ENCODE measurements at regions not wholly inside any gene's neighbourhood (a gene's known extent, or its start where the extent isn't known, plus 50 kb on each side); places are given as distances from the start of the nearest gene placed in this dataset.
"Not testable (repeated sequence)": the region's sequence is repeated elsewhere in the genome, so short reads cannot be mapped to it uniquely, and the experiment has no call there.

DNA sequence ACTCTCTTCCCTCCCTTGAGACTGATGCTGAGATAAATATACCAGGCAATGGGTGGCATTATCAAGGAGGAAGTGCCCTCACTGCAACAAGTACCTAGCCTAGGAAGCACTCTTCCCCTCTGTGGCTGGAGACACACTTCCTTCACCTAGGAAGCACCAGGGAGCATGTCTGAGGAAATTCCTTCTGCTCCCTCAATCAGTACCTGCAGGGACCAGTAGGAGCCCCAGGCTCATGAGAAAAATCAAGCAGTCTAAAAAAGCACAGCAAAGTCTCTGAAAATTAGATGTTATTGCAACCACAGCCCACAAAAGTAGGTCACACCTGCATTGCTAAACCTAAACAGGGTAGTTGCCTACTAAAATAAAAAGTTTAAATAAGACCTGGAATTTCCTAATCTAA lies 78.2 kb upstream of the TRPM1 start:
- no peak for DNase-seq

- DNase-seq: no peak
Measured at GRCh38 chr15:31193291-31193690, 91.8 kb upstream of the TRPM1 start.

DNA sequence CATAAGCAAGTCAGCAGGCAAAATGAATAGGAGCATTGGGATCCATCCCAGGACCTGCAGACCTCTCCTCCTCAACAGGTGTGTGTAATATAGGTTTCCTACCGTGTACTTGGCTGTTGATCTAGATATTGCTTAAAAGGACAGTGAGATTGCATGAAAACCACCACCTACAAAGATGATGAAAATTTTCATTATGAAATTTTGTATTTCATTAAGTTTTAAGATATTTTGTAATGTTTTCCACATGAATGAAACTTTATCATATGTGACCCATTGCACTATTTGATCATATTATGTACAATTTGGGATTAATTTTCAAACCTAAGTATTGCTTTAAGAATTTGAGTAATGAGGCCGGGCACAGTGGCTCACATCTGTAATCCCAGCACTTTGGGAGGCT lies 94.3 kb upstream of the TRPM1 start:
- DNase-seq: no peak

GRCh38 chr15:31197497-31198414 lies 96.2 kb upstream of the TRPM1 start:
- no peak for DNase-seq

- DNase-seq: no peak
Measured at GRCh38 chr15:31200735-31201151, 99.2 kb upstream of the TRPM1 start.

DNA sequence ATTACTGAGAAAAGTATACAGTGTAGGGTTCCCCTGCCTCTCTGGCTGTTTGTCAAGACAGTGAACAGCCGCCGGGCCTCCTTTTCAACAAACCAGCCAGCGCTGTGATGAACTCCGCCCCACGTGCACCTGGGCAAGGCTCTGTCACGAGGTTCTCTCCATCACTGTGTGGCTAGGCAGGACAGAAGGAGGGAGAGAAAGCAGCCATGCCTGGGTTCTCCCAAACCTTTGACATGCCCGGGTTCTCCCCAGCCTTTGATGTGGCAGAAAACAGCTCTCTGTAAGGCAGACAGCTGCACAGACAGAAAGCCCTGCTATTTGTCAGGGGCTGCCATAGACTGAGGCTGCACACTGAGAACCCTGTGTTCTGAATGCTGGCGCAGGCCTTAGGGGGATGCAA lies 101.4 kb upstream of the TRPM1 start:
- DNase-seq: no peak

DNA sequence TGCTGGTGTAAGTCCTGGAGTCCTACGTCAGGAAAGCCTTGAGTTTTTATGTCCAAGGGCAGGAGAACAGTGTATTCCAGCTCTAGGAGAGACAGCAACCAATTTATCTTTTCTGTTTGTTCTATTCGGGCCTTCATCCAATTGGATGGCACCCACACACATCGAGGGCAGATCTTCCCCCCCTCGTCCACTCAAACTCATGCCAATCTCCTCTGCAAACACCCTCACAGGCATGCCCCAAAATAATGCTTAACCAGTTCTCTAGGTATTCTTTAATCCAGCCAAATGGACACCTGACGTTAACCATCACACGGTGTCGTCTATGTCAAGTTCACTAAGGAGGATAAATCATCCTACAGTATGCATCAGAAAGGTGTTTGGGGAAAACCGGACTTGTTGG lies 102.5 kb upstream of the TRPM1 start:
- no peak for DNase-seq

DNA sequence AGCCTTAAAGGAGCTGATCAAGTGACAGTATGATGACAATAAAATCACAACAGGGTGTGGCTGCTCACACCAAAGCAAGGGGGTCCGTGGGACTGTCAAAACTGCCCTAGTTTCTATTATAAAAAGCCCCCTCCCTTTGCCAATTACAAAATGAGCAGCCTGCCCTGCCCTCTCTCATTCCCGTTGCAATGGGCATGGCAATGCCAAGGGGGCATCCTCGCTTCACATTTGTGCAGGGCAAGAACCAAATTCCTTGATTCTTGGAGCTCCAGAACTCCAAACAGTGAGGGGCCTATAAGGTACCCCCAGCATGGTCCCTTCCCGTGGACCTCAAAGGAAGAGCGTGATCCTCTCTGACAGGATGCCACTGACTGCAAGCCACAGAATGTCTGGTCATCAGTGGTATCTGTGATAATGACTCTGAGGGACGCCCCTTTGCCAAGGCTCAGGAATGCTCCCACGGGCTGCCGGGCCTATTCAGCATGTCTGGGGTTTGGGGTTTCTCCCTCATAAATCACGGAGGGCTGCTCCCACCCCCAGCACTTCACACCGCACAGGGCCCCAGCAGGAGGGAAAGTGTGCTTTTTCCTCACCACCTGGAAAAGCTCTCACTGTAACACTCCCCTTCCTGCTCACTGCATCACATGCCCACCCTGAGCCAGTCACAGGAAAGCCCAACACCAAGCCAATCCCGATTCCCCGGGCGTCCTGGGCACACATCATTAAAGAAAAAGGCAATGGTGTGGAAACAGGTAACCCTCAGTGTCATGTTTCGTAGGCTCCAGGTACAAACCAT lies 105.1 kb upstream of the TRPM1 start:
- no peak for DNase-seq

- DNase-seq: no peak
Measured at GRCh38 chr15:31207246-31207645, 105.7 kb upstream of the TRPM1 start.

DNA sequence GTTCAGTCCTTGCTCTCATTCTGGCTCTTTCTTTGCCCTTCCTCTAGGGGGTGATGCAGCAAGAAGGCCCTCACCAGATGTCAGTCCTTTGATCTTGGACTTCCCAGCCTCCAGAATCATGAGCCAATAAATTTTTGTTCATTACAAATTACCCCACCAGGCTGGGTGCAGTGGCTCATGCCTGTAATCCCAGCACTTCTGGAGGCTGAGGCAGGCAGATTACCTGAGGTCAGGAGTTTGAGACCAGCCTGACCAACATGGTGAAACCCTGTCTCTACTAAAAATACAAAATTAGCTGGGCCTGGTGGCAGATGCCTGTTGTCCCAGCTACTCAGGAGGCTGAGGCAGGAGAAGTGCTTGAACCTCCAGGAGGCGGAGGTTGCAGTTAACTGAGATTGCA lies 106.3 kb upstream of the TRPM1 start:
- not testable (repeated sequence) for DNase-seq

DNA sequence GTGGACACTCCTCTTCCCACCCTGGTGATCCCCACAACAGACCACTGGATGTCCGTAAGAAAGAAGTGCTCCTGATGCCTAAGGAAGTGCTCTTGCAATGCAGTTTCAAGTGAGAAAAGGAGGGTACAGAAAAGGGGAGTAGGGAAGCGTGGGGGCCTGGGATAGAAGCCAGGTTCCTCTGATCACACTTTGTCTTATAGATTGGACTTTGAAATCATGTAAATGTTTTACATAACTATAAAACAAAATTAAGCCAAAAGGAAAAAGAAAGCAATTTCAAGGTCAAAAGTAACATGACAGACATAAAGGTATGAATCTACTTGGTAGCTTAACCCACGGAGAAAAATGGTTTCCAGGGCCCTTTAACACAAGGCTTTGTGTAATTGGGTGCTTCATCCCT lies 107.3 kb upstream of the TRPM1 start:
- DNase-seq: no peak

- DNase-seq: no peak
Measured at GRCh38 chr15:31211353-31211752, 109.8 kb upstream of the TRPM1 start.

- no peak for DNase-seq
Measured at GRCh38 chr15:31212326-31213080, 111.0 kb upstream of the TRPM1 start.

- no peak for DNase-seq
Measured at GRCh38 chr15:31214158-31214863, 112.3 kb upstream of the KLF13 start.

GRCh38 chr15:31214864-31215489 lies 111.7 kb upstream of the KLF13 start:
- DNase-seq: no peak

GRCh38 chr15:31215490-31216214 lies 111.0 kb upstream of the KLF13 start:
- DNase-seq: peak; percentile 37

DNA sequence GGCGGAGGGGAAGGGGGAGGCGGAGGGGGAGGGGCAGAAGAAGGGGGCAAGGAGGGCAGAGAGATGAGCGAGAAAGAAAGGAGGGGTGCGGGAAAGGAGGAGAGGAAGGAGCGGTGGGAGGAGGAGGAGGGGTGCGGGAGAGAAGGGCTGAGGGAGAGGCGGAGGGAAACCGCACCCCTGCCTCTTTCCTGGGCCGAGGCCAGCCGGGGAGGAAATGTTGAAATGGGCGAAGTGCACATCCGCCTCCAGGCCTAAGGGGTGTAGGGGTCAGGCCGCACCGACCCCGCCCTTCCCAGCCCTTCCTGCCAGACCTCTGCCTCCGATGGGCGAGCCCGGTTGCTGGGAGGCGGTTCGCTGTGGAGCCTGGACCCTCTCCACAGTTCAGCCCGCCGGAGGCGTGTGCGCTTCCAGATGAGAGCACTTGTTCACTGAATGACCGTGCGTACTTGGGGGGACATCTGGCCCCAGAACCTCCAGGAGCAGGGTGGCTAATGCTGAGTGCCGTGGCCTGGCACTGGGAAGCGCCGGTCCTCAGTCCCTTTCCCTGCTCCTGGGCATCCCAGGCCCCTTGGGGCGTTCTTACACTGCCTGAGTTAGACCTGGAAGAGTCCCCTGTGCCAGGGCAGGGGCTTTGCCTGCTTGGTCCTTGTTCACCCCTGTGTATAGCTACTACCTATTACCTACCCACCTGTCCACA lies 110.3 kb upstream of the KLF13 start:
- peak; percentile 36 for DNase-seq

DNA sequence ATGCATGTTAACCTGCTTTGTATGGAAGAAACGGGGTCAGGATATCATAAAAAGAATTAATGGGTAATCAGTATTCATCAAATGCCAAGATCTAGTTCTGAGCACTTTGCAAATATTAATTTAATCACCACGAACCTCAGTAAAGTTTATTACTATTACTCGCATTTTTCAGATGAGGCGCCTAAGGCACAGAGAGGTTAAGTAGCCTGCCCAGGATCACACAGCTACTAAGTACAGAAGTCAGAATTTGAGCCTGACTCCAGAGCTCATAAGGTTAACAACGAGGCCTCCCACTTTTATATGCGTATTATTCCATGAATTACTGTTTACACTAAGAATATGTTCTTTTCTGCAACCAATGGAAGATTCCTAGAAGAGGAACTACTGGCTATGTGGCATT lies 109.6 kb upstream of the KLF13 start:
- DNase-seq: no peak

DNA sequence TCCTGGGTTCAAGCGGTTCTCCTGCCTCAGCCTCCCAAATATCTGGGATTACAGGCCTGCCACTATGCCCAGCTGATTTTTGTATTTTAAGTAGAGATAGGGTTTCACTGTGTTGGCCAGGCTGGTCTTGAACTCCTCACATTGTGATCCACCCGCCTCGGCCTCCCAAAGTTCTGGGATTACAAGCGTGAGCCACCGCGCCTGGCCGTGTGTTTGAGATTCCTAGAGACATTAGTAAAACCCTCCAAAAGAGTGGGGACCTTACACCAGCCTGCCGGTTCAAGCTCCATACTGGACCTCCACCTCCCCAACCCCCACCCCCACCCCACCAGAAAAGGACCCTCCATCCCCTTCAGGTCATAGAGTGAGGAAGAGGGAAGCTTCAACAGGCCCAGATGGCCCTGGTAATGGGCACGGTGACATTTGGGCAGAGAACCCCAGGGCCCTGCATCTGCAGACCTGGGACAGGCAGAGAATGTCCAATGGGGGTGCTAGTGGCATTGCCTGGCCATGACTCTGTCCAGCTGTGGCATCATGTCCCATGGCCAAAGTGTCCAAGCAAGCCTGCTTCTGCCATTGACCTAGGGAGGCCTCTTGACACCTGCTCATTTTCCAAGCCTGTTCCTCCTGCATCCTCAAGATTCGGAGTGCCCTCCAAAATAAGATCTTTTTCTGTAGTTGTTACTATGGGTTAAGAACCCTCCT lies 108.9 kb upstream of the KLF13 start:
- DNase-seq: no peak

DNA sequence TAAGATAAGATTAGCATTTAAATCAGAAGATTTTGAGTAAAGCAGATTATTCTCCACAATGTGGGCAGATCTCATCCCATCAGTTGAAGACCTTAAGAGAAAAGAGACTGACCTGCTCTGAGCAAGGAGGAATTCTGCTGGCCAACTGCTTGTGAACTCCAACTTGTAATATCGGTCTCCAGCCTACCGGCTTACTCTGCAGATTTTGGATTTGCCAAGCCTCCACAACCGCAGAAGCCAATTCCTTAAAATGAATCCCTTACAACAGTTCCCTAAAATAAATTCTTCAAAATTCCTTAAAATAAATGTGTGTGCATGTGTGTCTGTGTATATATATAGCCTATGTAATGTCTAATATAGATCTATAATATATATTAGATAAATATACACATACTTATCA lies 107.4 kb upstream of the KLF13 start:
- no peak for DNase-seq
